ENCODE measurements at regions not wholly inside any gene's neighbourhood (a gene's known extent, or its start where the extent isn't known, plus 50 kb on each side); places are given as distances from the start of the nearest gene placed in this dataset.

DNA sequence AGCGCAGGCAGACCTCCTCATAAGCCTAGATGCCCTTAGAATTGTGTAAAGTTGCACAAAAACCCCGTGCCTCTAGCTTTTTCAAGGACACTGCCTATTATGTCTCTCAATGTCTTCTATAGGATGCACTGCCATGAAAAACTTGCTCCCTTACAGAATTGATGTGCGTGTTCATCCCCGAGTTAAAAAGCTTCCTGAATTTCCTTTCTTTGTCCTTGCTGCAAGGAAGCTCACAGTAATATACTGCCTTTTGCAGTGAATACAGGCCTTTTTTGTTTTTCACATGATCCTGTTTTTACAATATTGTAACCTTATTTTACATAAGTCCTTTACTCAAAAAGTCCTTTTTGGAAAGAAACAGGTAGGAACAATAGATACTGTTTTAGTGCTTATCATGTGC lies 193.0 kb downstream of the TTLL7 start (continued):
- TF ChIP-seq, protein P1, sequence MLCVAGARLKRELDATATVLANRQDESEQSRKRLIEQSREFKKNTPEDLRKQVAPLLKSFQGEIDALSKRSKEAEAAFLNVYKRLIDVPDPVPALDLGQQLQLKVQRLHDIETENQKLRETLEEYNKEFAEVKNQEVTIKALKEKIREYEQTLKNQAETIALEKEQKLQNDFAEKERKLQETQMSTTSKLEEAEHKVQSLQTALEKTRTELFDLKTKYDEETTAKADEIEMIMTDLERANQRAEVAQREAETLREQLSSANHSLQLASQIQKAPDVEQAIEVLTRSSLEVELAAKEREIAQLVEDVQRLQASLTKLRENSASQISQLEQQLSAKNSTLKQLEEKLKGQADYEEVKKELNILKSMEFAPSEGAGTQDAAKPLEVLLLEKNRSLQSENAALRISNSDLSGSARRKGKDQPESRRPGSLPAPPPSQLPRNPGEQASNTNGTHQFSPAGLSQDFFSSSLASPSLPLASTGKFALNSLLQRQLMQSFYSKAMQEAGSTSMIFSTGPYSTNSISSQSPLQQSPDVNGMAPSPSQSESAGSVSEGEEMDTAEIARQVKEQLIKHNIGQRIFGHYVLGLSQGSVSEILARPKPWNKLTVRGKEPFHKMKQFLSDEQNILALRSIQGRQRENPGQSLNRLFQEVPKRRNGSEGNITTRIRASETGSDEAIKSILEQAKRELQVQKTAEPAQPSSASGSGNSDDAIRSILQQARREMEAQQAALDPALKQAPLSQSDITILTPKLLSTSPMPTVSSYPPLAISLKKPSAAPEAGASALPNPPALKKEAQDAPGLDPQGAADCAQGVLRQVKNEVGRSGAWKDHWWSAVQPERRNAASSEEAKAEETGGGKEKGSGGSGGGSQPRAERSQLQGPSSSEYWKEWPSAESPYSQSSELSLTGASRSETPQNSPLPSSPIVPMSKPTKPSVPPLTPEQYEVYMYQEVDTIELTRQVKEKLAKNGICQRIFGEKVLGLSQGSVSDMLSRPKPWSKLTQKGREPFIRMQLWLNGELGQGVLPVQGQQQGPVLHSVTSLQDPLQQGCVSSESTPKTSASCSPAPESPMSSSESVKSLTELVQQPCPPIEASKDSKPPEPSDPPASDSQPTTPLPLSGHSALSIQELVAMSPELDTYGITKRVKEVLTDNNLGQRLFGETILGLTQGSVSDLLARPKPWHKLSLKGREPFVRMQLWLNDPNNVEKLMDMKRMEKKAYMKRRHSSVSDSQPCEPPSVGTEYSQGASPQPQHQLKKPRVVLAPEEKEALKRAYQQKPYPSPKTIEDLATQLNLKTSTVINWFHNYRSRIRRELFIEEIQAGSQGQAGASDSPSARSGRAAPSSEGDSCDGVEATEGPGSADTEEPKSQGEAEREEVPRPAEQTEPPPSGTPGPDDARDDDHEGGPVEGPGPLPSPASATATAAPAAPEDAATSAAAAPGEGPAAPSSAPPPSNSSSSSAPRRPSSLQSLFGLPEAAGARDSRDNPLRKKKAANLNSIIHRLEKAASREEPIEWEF (IDR thresholded peaks at IDR 0.05; ENCODE audit: insufficient replicate concordance, low read depth, low read length): no peak
- no peak for TF ChIP-seq FOXM1 (IDR thresholded peaks at IDR 0.05; ENCODE audit: low read depth, low read length)
- TF ChIP-seq TBL1XR1 (IDR thresholded peaks at IDR 0.05; ENCODE audit: low read depth, low read length): no peak

DNA sequence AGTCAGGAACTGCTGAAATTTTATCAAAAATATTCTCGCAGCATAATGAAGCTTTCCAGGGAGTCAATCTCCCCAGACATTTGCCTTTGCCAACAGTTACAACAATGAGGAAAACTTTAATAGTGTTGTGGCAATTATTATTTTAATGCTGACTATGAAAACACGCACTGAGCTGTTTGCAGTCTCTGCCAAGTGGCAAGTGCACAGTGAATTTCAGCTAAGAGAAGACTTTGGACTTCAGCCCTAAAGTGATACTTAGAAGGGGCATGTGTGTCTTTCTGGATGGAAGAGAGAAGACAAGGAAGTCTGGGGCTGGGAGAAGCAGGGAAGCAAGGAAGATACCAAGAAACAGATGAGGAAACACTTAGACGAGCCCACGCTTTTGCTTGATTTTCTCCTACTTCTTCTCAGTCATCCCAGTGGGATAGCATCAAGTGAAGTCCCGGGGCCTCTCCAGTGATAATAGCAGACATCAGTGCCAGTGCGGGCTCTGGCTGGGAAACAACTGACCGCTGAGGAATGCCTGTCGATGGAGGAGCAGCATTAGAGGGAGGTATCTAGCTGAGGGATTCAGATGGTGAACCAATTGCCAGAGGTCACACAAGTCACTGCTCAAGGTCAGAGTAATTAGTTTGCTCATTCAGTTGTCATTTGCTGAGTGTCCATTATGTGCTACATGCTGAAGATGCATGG lies 196.3 kb downstream of the TTLL7 start:
- intact Hi-C loops (cut with micrococcal nuclease; ENCODE audit: unreplicated experiment) (no loop called here), in situ Hi-C loops (cut with MboI) (no loop called here)
- ChIA-PET SMC1A (ENCODE audit: uncharacterized antibody, unreplicated experiment) (interaction anchor here (0.7 kb wide), 1 partner anchor 57 kb away, joined by 3 read pairs; no protein-coding TSS in a partner anchor), CTCF (no interaction called here), RAD21 (ENCODE audit: unreplicated experiment) (no interaction called here), POLR2A (no interaction called here)
- Histone ChIP-seq H3K4me2 (ENCODE audit: control insufficient read depth, insufficient read depth) (no peak overlapping the region), H3K4me1 (ENCODE audit: control insufficient read depth, insufficient read depth, low read length) (no peaks in the 10 kb centered on the region), H3K27ac (ENCODE audit: control insufficient read depth, insufficient read depth) (no peak overlapping the region), H4K20me1 (ENCODE audit: control insufficient read depth, insufficient read depth) (no peaks in the 10 kb centered on the region), H3K9me3 (replicated peaks; ENCODE audit: control insufficient read depth, insufficient read depth, low read length) (no peaks in the 10 kb centered on the region), H3K9ac (ENCODE audit: control insufficient read depth, insufficient read depth, low read length) (no peak overlapping the region), H3K4me3 (no peak overlapping the region), H3K27me3 (replicated peaks in 1 of 2; ENCODE audit: control insufficient read depth in 2 of 2, insufficient read depth in 2 of 2, low read length in 1 of 2) (no peaks in the 10 kb centered on the region), H3K79me2 (ENCODE audit: control insufficient read depth, insufficient read depth, low read length) (no peaks in the 10 kb centered on the region), H3K36me3 (ENCODE audit: control insufficient read depth in 2 of 2, insufficient read depth in 2 of 2, low read length in 1 of 2) (no peaks in the 10 kb centered on the region), H2AFZ (ENCODE audit: control insufficient read depth, low read depth, low read length) (no peak overlapping the region)
- DNase-seq (ENCODE audit: low read depth, low spot score) (no peak), FAIRE-seq (no peak), ATAC-seq (no peak)
- BruUV-seq (replicated peaks): no TSS peak
- WGBS (ENCODE audit: insufficient coverage, insufficient replicate concordance, low lambda C conversion rate, missing lambda C conversion rate): 45% methylated on average over 8 of the region's 8 CpGs
- TF ChIP-seq POLR2AphosphoS2 (IDR thresholded peaks at IDR 0.05; ENCODE audit: low read depth, low read length) (no peak), HDAC6 (IDR thresholded peaks at IDR 0.05; ENCODE audit: unreplicated experiment) (no peak), SUPT20H (IDR thresholded peaks at IDR 0.05; ENCODE audit: borderline replicate concordance, control insufficient read depth, low read depth, low read length) (no peak), STAT3 (IDR thresholded peaks at IDR 0.05; ENCODE audit: low read depth, low read length) (no peak), CBFB (IDR thresholded peaks at IDR 0.05; ENCODE audit: low read depth) (no peak), RCOR1 (conservative IDR thresholded peaks at IDR 0.05; ENCODE audit: low read depth, low read length) (no peak), GATAD2B (conservative IDR thresholded peaks at IDR 0.05; ENCODE audit: low read depth) (no peak), CEBPB (IDR thresholded peaks at IDR 0.05; ENCODE audit: borderline replicate concordance in 1 of 2, low read depth in 2 of 2, low read length in 2 of 2) (no peak), YBX1 (IDR thresholded peaks at IDR 0.05) (no peak), TCF7 (IDR thresholded peaks at IDR 0.05; ENCODE audit: borderline replicate concordance) (no peak)
- TF ChIP-seq, protein P2, sequence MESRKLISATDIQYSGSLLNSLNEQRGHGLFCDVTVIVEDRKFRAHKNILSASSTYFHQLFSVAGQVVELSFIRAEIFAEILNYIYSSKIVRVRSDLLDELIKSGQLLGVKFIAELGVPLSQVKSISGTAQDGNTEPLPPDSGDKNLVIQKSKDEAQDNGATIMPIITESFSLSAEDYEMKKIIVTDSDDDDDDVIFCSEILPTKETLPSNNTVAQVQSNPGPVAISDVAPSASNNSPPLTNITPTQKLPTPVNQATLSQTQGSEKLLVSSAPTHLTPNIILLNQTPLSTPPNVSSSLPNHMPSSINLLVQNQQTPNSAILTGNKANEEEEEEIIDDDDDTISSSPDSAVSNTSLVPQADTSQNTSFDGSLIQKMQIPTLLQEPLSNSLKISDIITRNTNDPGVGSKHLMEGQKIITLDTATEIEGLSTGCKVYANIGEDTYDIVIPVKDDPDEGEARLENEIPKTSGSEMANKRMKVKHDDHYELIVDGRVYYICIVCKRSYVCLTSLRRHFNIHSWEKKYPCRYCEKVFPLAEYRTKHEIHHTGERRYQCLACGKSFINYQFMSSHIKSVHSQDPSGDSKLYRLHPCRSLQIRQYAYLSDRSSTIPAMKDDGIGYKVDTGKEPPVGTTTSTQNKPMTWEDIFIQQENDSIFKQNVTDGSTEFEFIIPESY (IDR thresholded peaks at IDR 0.05): no peak
- TF ChIP-seq, protein P3, sequence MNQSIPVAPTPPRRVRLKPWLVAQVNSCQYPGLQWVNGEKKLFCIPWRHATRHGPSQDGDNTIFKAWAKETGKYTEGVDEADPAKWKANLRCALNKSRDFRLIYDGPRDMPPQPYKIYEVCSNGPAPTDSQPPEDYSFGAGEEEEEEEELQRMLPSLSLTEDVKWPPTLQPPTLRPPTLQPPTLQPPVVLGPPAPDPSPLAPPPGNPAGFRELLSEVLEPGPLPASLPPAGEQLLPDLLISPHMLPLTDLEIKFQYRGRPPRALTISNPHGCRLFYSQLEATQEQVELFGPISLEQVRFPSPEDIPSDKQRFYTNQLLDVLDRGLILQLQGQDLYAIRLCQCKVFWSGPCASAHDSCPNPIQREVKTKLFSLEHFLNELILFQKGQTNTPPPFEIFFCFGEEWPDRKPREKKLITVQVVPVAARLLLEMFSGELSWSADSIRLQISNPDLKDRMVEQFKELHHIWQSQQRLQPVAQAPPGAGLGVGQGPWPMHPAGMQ (IDR thresholded peaks at IDR 0.05; ENCODE audit: borderline replicate concordance): no peak
